ENCODE measurements at regions not wholly inside any gene's neighbourhood (a gene's known extent, or its start where the extent isn't known, plus 50 kb on each side); places are given as distances from the start of the nearest gene placed in this dataset.

DNA sequence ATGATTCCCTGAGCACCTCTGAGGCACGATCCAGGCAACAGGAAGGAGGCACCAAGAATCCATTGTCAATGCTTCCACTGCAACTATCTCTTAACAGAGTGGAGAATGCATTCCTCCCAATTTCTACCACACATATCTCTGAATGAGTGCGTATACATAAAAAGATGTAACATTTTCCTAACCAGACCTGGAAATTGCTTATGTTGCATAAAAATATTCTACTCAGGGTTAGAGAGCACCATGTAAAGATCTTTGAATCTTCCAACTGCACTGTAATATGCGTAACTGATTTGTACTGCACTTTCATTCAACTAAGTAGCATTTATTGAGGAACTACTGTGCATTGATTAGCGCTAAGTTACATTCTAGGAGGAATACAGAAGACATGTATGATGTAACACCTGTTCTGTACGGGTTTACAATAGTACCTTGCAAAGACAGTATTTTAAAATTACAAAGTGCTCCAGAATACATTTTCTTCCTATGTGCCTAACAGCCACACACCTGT, 237.8 kb downstream of the EBLN2 start:
- Histone ChIP-seq H3K4me2 (ENCODE audit: low read length) (no peak overlapping the region), H3K27ac (ENCODE audit: low read length) (no peak overlapping the region), H3K27me3 (ENCODE audit: low read depth, low read length) (peaks cover 42% of the 10 kb centered on the region), H3K9ac (ENCODE audit: low read length) (no peak overlapping the region), H3K79me2 (ENCODE audit: low read length) (no peaks in the 10 kb centered on the region), H4K20me1 (ENCODE audit: insufficient read depth, low read length) (no peaks in the 10 kb centered on the region), H3K4me1 (ENCODE audit: low read length) (no peaks in the 10 kb centered on the region), H3K4me3 (ENCODE audit: low read length) (no peak overlapping the region), H3K9me3 (ENCODE audit: insufficient read depth, low read length) (no peaks in the 10 kb centered on the region), H3K36me3 (replicated peaks; ENCODE audit: low read depth, low read length) (no peaks in the 10 kb centered on the region), H2AFZ (ENCODE audit: low read depth, low read length) (no peak overlapping the region)
- no peak for TF ChIP-seq EZH2phosphoT487 (IDR thresholded peaks at IDR 0.05; ENCODE audit: low read depth)
- TF ChIP-seq CTCF (IDR thresholded peaks at IDR 0.05; ENCODE audit: low read depth, low read length): no peak

GRCh38 chr3:73314151-73314951, 252.9 kb downstream of the EBLN2 start:
- H3K27ac ChIP-seq (ENCODE audit: low read length): peak overlapping the region; percentile 70
- no peaks in the 10 kb centered on the region for H3K9me3 ChIP-seq (ENCODE audit: insufficient read depth, low read length)
- no peaks in the 10 kb centered on the region for H3K79me2 ChIP-seq (ENCODE audit: low read length)
- H3K4me2 ChIP-seq (ENCODE audit: low read length): peak overlapping the region; percentile 60
- H3K9ac ChIP-seq (ENCODE audit: low read length): peak overlapping the region; percentile 44; the same call in 1 of the 2 replicates
- H4K20me1 ChIP-seq (ENCODE audit: insufficient read depth, low read length): no peaks in the 10 kb centered on the region
- H3K4me3 ChIP-seq (ENCODE audit: low read length): peak overlapping the region; percentile 38
- no peak for TF ChIP-seq CTCF (IDR thresholded peaks at IDR 0.05; ENCODE audit: low read depth, low read length)
- no peak for TF ChIP-seq EZH2phosphoT487 (IDR thresholded peaks at IDR 0.05; ENCODE audit: low read depth)
- peak overlapping the region; percentile 36 for H2AFZ ChIP-seq (ENCODE audit: low read depth, low read length)
- peaks cover 22% of the 10 kb centered on the region for H3K4me1 ChIP-seq (ENCODE audit: low read length)
- H3K27me3 ChIP-seq (ENCODE audit: low read depth, low read length): peaks cover 9% of the 10 kb centered on the region; the same call in 1 of the 2 replicates
- no peaks in the 10 kb centered on the region for H3K36me3 ChIP-seq (replicated peaks; ENCODE audit: low read depth, low read length)

- H2AFZ ChIP-seq (ENCODE audit: low read depth, low read length): no peak overlapping the region
- H3K27ac ChIP-seq (ENCODE audit: low read length): no peak overlapping the region
- H3K4me2 ChIP-seq (ENCODE audit: low read length): no peak overlapping the region
- 0 out of 2 replicates have a peak, but pooled peaks cover 3% of the 10 kb centered on the region for H3K27me3 ChIP-seq (ENCODE audit: low read depth, low read length)
- no peak overlapping the region for H3K4me3 ChIP-seq (ENCODE audit: low read length)
- H3K36me3 ChIP-seq (replicated peaks; ENCODE audit: low read depth, low read length): no peaks in the 10 kb centered on the region
- H3K4me1 ChIP-seq (ENCODE audit: low read length): peaks cover 22% of the 10 kb centered on the region
- no peak for TF ChIP-seq EZH2phosphoT487 (IDR thresholded peaks at IDR 0.05; ENCODE audit: low read depth)
- no peak for TF ChIP-seq CTCF (IDR thresholded peaks at IDR 0.05; ENCODE audit: low read depth, low read length)
- H3K9ac ChIP-seq (ENCODE audit: low read length): no peak overlapping the region
- no peaks in the 10 kb centered on the region for H3K9me3 ChIP-seq (ENCODE audit: insufficient read depth, low read length)
- H3K79me2 ChIP-seq (ENCODE audit: low read length): no peaks in the 10 kb centered on the region
- H4K20me1 ChIP-seq (ENCODE audit: insufficient read depth, low read length): no peaks in the 10 kb centered on the region
These were observed 254.2 kb downstream of the EBLN2 start for GRCh38 chr3:73315706-73316105.

DNA sequence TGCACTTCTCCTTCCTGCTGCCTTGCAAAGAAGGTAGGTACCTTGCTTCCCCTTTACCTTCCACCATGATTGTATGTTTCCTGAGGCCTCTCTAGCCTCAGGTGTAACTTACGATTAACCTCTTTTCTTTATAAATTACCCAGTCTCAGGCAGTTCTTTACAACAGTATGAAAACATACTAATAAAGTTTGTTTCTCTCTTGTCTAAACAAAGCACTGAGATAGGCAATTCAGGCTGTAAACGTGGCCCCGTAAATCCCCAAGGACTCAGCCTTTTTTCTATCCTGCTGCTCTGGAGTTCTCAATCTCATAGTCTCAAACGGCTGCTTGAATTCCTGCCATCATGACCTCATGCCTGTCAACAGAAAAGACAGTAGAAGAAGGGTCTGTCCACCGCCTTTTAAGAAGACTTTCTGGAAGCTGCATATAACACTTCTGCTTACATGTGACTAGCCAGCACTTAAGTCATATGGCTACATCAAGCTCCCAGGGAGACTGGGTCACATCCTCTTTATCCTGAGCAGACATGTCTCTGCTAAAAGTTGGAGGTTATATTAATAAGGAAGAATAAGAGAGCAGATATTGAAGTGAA, 257.8 kb downstream of the EBLN2 start:
- Histone ChIP-seq H2AFZ (ENCODE audit: low read depth, low read length) (no peak overlapping the region), H3K4me2 (ENCODE audit: low read length) (no peak overlapping the region), H3K4me3 (ENCODE audit: low read length) (no peak overlapping the region), H3K9ac (ENCODE audit: low read length) (no peak overlapping the region), H3K4me1 (ENCODE audit: low read length) (peaks cover 10% of the 10 kb centered on the region), H4K20me1 (ENCODE audit: insufficient read depth, low read length) (no peaks in the 10 kb centered on the region), H3K79me2 (ENCODE audit: low read length) (no peaks in the 10 kb centered on the region), H3K27ac (ENCODE audit: low read length) (no peak overlapping the region), H3K9me3 (ENCODE audit: insufficient read depth, low read length) (peaks cover 9% of the 10 kb centered on the region; the same call in 1 of the 2 replicates), H3K36me3 (replicated peaks; ENCODE audit: low read depth, low read length) (peaks cover 7% of the 10 kb centered on the region), H3K27me3 (ENCODE audit: low read depth, low read length) (no peaks in the 10 kb centered on the region)
- no peak for TF ChIP-seq EZH2phosphoT487 (IDR thresholded peaks at IDR 0.05; ENCODE audit: low read depth)
- no peak for TF ChIP-seq CTCF (IDR thresholded peaks at IDR 0.05; ENCODE audit: low read depth, low read length)
